ENCODE measurements at regions not wholly inside any gene's neighbourhood (a gene's known extent, or its start where the extent isn't known, plus 50 kb on each side); places are given as distances from the start of the nearest gene placed in this dataset.

DNA sequence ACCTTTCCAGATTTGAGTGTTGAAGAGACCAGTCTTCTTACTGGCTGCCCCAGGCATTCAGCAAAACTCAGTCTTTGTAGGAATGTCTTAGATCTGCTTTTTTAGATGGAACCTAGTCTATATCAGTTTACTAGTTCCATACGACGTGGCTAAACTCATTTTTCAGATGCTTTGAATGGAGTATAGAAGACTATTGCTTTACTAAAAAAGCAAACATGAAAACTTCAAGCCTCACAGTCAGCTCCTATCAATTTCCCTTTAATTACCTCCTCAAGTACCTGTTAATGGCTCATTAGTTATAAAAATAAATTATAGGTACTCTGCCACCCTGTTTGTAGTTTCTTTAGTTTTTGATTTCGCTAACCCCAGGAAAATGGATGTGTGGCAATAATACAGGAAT, 63.0 kb upstream of the STOX2 start:
- in situ Hi-C loops (cut with HindIII; ENCODE audit: low pct_unique_long_range_greater_than_20kb, low sequenced_read_pairs) = no loop called here
- ATAC-seq = no peak
- intact Hi-C loops (cut with micrococcal nuclease; ENCODE audit: unreplicated experiment) = no loop called here

GRCh38 chr4:183843248-183843671, 61.8 kb upstream of the STOX2 start:
- H3K4me1 ChIP-seq (ENCODE audit: control insufficient read depth, insufficient read depth, low read length) = no peaks in the 10 kb centered on the region; the same call in 1 of the 2 replicates
- CTCF ChIA-PET = no interaction called here
- no peaks in the 10 kb centered on the region for H3K27me3 ChIP-seq (ENCODE audit: control insufficient read depth, insufficient read depth, low read length)
- in situ Hi-C loops (cut with HindIII; ENCODE audit: low pct_unique_long_range_greater_than_20kb, low sequenced_read_pairs) = no loop called here
- no peaks in the 10 kb centered on the region for H3K9me3 ChIP-seq (ENCODE audit: control insufficient read depth, insufficient read depth, low read depth, low read length)
- DNase-seq (ENCODE audit: low read depth, low spot score) (no peak), ATAC-seq (no peak)
- no TSS peak for BruUV-seq (replicated peaks)
- H3K4me3 ChIP-seq (ENCODE audit: low read depth in 2 of 2, low read length in 2 of 2) = no peak overlapping the region
- no peak overlapping the region for H3K27ac ChIP-seq (ENCODE audit: low read length)
- POLR2A ChIA-PET = no interaction called here
- intact Hi-C loops (cut with micrococcal nuclease; ENCODE audit: unreplicated experiment) = no loop called here
- H3K36me3 ChIP-seq (ENCODE audit: control insufficient read depth, insufficient read depth, low read length) = no peaks in the 10 kb centered on the region
- TF ChIP-seq, protein P1, sequence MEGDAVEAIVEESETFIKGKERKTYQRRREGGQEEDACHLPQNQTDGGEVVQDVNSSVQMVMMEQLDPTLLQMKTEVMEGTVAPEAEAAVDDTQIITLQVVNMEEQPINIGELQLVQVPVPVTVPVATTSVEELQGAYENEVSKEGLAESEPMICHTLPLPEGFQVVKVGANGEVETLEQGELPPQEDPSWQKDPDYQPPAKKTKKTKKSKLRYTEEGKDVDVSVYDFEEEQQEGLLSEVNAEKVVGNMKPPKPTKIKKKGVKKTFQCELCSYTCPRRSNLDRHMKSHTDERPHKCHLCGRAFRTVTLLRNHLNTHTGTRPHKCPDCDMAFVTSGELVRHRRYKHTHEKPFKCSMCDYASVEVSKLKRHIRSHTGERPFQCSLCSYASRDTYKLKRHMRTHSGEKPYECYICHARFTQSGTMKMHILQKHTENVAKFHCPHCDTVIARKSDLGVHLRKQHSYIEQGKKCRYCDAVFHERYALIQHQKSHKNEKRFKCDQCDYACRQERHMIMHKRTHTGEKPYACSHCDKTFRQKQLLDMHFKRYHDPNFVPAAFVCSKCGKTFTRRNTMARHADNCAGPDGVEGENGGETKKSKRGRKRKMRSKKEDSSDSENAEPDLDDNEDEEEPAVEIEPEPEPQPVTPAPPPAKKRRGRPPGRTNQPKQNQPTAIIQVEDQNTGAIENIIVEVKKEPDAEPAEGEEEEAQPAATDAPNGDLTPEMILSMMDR (IDR thresholded peaks at IDR 0.05) = no peak
- TF ChIP-seq SIN3A (IDR thresholded peaks at IDR 0.05; ENCODE audit: borderline replicate concordance, insufficient read depth, low read depth, low read length) (no peak), REST (IDR thresholded peaks at IDR 0.05; ENCODE audit: insufficient read depth in 1 of 2, low read depth in 2 of 2, low read length in 1 of 2) (no peak), TCF7L2 (IDR thresholded peaks at IDR 0.05; ENCODE audit: low read depth, low read length) (no peak), POLR2AphosphoS5 (IDR thresholded peaks at IDR 0.05; ENCODE audit: low read depth, low read length) (no peak)

More for the DNA sequence above, 63.0 kb upstream of the STOX2 start:
- BruUV-seq (replicated peaks) = no TSS peak
- TF ChIP-seq TCF7L2 (IDR thresholded peaks at IDR 0.05; ENCODE audit: low read depth, low read length) (no peak), REST (IDR thresholded peaks at IDR 0.05; ENCODE audit: insufficient read depth in 1 of 2, low read depth in 2 of 2, low read length in 1 of 2) (no peak), SIN3A (IDR thresholded peaks at IDR 0.05; ENCODE audit: borderline replicate concordance, insufficient read depth, low read depth, low read length) (no peak), POLR2AphosphoS5 (IDR thresholded peaks at IDR 0.05; ENCODE audit: low read depth, low read length) (no peak)
- TF ChIP-seq, protein P1 (IDR thresholded peaks at IDR 0.05) = no peak
- CTCF ChIA-PET = no interaction called here
- DNase-seq (ENCODE audit: low read depth, low spot score) = no peak
- H3K4me3 ChIP-seq (ENCODE audit: low read depth in 2 of 2, low read length in 2 of 2) = no peak overlapping the region
- no peaks in the 10 kb centered on the region; the same call in 1 of the 2 replicates for H3K4me1 ChIP-seq (ENCODE audit: control insufficient read depth, insufficient read depth, low read length)
- H3K36me3 ChIP-seq (ENCODE audit: control insufficient read depth, insufficient read depth, low read length) = no peaks in the 10 kb centered on the region
- H3K9me3 ChIP-seq (ENCODE audit: control insufficient read depth, insufficient read depth, low read depth, low read length) = no peaks in the 10 kb centered on the region
- POLR2A ChIA-PET = no interaction called here
- H3K27me3 ChIP-seq (ENCODE audit: control insufficient read depth, insufficient read depth, low read length) = no peaks in the 10 kb centered on the region
- H3K27ac ChIP-seq (ENCODE audit: low read length) = no peak overlapping the region
